GM23248 (cell line): ENCODE measurements at regions not wholly inside any gene's neighbourhood (a gene's known extent, or its start where the extent isn't known, plus 50 kb on each side); places are given as distances from the start of the nearest gene placed in this dataset.

Source experiments
- DNase-seq: peaks from one replicate; pipeline ENCODE4 v3.0.0-alpha.2; 2015
- H2AFZ ChIP-seq: fragments of 200-600 bp; sonication (generic); 2 replicates; pipeline ENCODE4 v1.6.1; 2016; ENCODE audit warnings: antibody characterized with exemption
- H3F3A ChIP-seq: fragments of 200-600 bp; sonication (generic); 2 replicates; pipeline ENCODE4 v1.6.1; 2016; ENCODE audit warnings: mild to moderate bottlenecking, antibody characterized with exemption, mixed run types; ENCODE audit not compliant: insufficient read depth
- H3K27ac ChIP-seq: fragments of 200-600 bp; sonication (generic); 2 replicates; pipeline ENCODE4 v1.5.1; 2016; ENCODE audit warnings: mild to moderate bottlenecking
- H3K27me3 ChIP-seq: fragments of 200-600 bp; sonication (generic); replicated peaks from 2 replicates; pipeline ENCODE4 v1.6.1; 2016; ENCODE audit warnings: mild to moderate bottlenecking; ENCODE audit not compliant: insufficient read depth
- H3K36me3 ChIP-seq: fragments of 200-600 bp; sonication (generic); 2 replicates; pipeline ENCODE4 v1.6.1; 2016; ENCODE audit warnings: low read depth, mild to moderate bottlenecking
- H3K4me1 ChIP-seq: fragments of 200-600 bp; sonication (generic); 2 replicates; pipeline ENCODE4 v1.6.1; 2016; ENCODE audit warnings: mild to moderate bottlenecking; ENCODE audit not compliant: insufficient read depth
- H3K4me2 ChIP-seq: fragments of 200-600 bp; sonication (generic); one replicate; pipeline ENCODE4 v1.6.1; 2016; ENCODE audit warnings: mild to moderate bottlenecking; ENCODE audit not compliant: unreplicated experiment
- H3K4me3 ChIP-seq: fragments of 200-600 bp; sonication (generic); 2 replicates; pipeline ENCODE4 v1.5.1; 2016; ENCODE audit warnings: mild to moderate bottlenecking
- H3K79me2 ChIP-seq: fragments of 200-600 bp; sonication (generic); 2 replicates; pipeline ENCODE4 v1.6.1; 2016; ENCODE audit warnings: mild to moderate bottlenecking; ENCODE audit not compliant: insufficient read depth
- H3K9ac ChIP-seq: fragments of 200-600 bp; sonication (generic); 2 replicates; pipeline ENCODE4 v1.6.1; 2016; ENCODE audit warnings: mild to moderate bottlenecking
- H3K9me2 ChIP-seq: fragments of 200-600 bp; sonication (generic); 2 replicates; pipeline ENCODE4 v1.6.1; 2016; ENCODE audit warnings: mixed run types, mild to moderate bottlenecking, moderate library complexity; ENCODE audit not compliant: insufficient read depth
- H3K9me3 ChIP-seq: fragments of 200-600 bp; sonication (generic); one replicate; pipeline ENCODE4 v1.6.1; 2017; ENCODE audit warnings: low read depth
- H4K20me1 ChIP-seq: fragments of 200-600 bp; sonication (generic); 2 replicates; pipeline ENCODE4 v1.6.0; 2016; ENCODE audit not compliant: insufficient read depth
- EZH2 ChIP-seq: fragments of 200-600 bp; sonication (generic); IDR thresholded peaks from 2 replicates; pipeline ENCODE4 v1.6.1; 2018; ENCODE audit warnings: antibody characterized with exemption, mild to moderate bottlenecking; ENCODE audit not compliant: insufficient read depth, poor library complexity, severe bottlenecking
- EZH2phosphoT487 ChIP-seq: fragments of 200-600 bp; sonication (generic); IDR thresholded peaks from 2 replicates; pipeline ENCODE4 v1.6.1; 2018; ENCODE audit warnings: antibody characterized with exemption, moderate library complexity, mild to moderate bottlenecking, low read depth; ENCODE audit not compliant: insufficient read depth
- WGBS, 2 experiments: methylation state at CpG; one replicate each; pipeline ENCODE4 v1.1.6; 2015 to 2017; ENCODE audit warnings: low lambda C conversion rate in 2 of 2, low coverage in 1 of 2; ENCODE audit errors: missing lambda C conversion rate in 2 of 2; 5-methylcytosine and 5-hydroxymethylcytosine counted together
- in situ Hi-C: fragments of 300-500 bp; cut with MboI; formaldehyde crosslinking; loops from 2 replicates; pipeline ENCODE4 v1.15.0; 2020

DNA sequence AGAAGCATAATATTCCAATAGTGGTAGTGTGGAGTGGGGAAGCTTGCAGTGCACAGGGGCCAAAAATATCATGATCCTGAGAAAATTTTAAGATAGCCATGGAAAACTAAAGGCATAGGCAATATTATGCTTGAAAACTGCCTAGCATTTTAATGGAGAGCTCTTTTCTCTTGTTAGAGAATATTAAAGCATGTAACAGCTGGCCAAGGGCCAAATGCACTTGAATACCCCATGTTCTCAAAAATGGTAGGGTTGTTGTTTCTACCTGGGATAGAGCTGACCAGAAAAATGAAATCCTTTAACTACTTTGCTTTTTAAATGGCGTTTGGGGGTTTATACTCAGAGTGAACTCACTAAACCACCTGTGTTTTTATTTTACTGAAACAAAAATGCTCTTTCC lies 739.6 kb upstream of the SLIT2 start:
- Histone ChIP-seq H3F3A (no peaks in the 10 kb centered on the region), H3K36me3 (no peaks in the 10 kb centered on the region), H3K4me1 (no peaks in the 10 kb centered on the region), H3K4me3 (no peak overlapping the region), H4K20me1 (no peaks in the 10 kb centered on the region), H3K9me3 (no peaks in the 10 kb centered on the region), H3K9ac (no peak overlapping the region), H3K4me2 (no peak overlapping the region), H3K27ac (no peak overlapping the region), H3K9me2 (no peaks in the 10 kb centered on the region), H2AFZ (no peak overlapping the region), H3K27me3 (no peaks in the 10 kb centered on the region), H3K79me2 (no peaks in the 10 kb centered on the region)
- in situ Hi-C loops, result no loop called here
- 19 to 25% methylated on average over 1 of the region's 1 CpG for WGBS, 2 experiments
- no peak for TF ChIP-seq EZH2phosphoT487
- DNase-seq, result no peak

- no peak for TF ChIP-seq EZH2phosphoT487
- no peak for TF ChIP-seq EZH2
- no peak overlapping the region for H3K9ac ChIP-seq
- H3K79me2 ChIP-seq, result no peaks in the 10 kb centered on the region
- H3K4me1 ChIP-seq, result no peaks in the 10 kb centered on the region
- DNase-seq, result no peak
- H3K4me3 ChIP-seq, result no peak overlapping the region
- no peaks in the 10 kb centered on the region for H4K20me1 ChIP-seq
- H3F3A ChIP-seq, result no peaks in the 10 kb centered on the region
- no peak overlapping the region for H2AFZ ChIP-seq
- H3K9me3 ChIP-seq, result no peaks in the 10 kb centered on the region
- H3K4me2 ChIP-seq, result no peak overlapping the region
- H3K36me3 ChIP-seq, result no peaks in the 10 kb centered on the region
- in situ Hi-C loops, result no loop called here
- H3K9me2 ChIP-seq, result no peaks in the 10 kb centered on the region
- H3K27ac ChIP-seq, result no peak overlapping the region
- H3K27me3 ChIP-seq, result no peaks in the 10 kb centered on the region
Observed at GRCh38 chr4:19510993-19511392, 740.7 kb upstream of the SLIT2 start.

DNA sequence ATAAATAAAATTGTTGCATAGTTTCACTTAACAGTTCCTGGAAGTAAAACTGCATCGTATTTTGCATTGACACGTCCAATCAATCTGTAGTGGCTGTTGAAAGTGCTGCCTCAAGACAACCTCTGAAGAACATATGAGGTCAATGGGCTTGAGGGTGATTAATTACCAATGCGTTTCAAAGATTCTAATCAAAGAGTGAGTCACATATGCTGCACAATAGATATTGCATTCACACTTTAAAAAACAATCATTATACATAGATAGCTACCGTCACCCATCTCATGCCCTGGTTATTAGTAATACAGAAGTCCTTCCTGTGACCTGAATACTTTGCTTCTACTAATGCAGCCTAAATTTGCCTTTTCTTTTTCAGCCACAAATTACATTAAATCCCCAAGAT lies 743.3 kb upstream of the SLIT2 start:
- Histone ChIP-seq H3K27me3 (no peaks in the 10 kb centered on the region), H3K9me3 (no peaks in the 10 kb centered on the region), H2AFZ (no peak overlapping the region), H3K4me3 (no peak overlapping the region), H3K36me3 (no peaks in the 10 kb centered on the region), H3F3A (no peaks in the 10 kb centered on the region), H3K27ac (no peak overlapping the region), H4K20me1 (no peaks in the 10 kb centered on the region), H3K9ac (no peak overlapping the region), H3K4me2 (no peak overlapping the region), H3K4me1 (no peaks in the 10 kb centered on the region), H3K9me2 (no peaks in the 10 kb centered on the region), H3K79me2 (no peaks in the 10 kb centered on the region)
- no peak for DNase-seq
- in situ Hi-C loops, result no loop called here
- WGBS, 2 experiments, result 63 to 68% methylated on average over 4 of the region's 4 CpGs
- TF ChIP-seq EZH2 (no peak), EZH2phosphoT487 (no peak)

GRCh38 chr4:19497705-19498104 lies 754.0 kb upstream of the SLIT2 start:
- no peak overlapping the region for H3K27ac ChIP-seq
- 0 out of 2 replicates have a peak, but pooled peaks cover 9% of the 10 kb centered on the region for H3K4me1 ChIP-seq
- H3K4me3 ChIP-seq, result no peak overlapping the region
- TF ChIP-seq EZH2phosphoT487, result no peak
- no peak for DNase-seq
- no peaks in the 10 kb centered on the region for H3K36me3 ChIP-seq
- in situ Hi-C loops, result no loop called here
- no peaks in the 10 kb centered on the region for H3K9me2 ChIP-seq
- no peaks in the 10 kb centered on the region for H3K27me3 ChIP-seq
- H3K4me2 ChIP-seq, result no peak overlapping the region
- H3F3A ChIP-seq, result no peaks in the 10 kb centered on the region
- no peak overlapping the region for H2AFZ ChIP-seq
- H3K9me3 ChIP-seq, result no peaks in the 10 kb centered on the region
- no peaks in the 10 kb centered on the region for H3K79me2 ChIP-seq
- H4K20me1 ChIP-seq, result no peaks in the 10 kb centered on the region
- no peak overlapping the region for H3K9ac ChIP-seq

DNA sequence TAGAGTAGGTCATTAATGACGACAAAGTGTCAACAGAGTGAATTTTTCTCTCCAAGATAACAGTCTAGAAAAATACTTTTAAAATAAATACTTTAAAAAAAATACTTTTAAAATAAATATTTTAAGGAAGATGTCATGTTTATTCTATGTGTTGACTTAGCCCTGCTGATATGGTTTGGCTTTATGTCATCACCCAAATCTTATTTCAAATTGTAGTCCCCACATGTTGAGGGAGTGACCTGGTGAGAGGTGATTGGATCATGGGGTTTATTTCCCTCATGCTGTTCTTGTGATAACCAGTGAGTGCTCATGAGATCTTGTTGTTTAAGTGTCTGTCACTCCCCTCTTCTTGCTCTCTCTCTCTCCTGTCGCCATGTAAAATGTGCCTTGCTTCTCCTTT lies 754.9 kb upstream of the SLIT2 start:
- WGBS, 2 experiments, result 78 to 82% methylated on average over 2 of the region's 2 CpGs
- Histone ChIP-seq H3K9ac (no peak overlapping the region), H3K79me2 (no peaks in the 10 kb centered on the region), H3K4me3 (no peak overlapping the region), H3K27me3 (no peaks in the 10 kb centered on the region), H2AFZ (no peak overlapping the region), H3K9me2 (no peaks in the 10 kb centered on the region), H3F3A (no peaks in the 10 kb centered on the region), H3K9me3 (no peaks in the 10 kb centered on the region), H3K4me2 (no peak overlapping the region), H3K36me3 (no peaks in the 10 kb centered on the region), H3K4me1 (0 out of 2 replicates have a peak, but pooled peaks cover 9% of the 10 kb centered on the region), H4K20me1 (no peaks in the 10 kb centered on the region), H3K27ac (no peak overlapping the region)
- DNase-seq, result no peak
- in situ Hi-C loops, result no loop called here
- TF ChIP-seq EZH2, result no peak
- no peak for TF ChIP-seq EZH2phosphoT487
